ENCODE measurements at regions not wholly inside any gene's neighbourhood (a gene's known extent, or its start where the extent isn't known, plus 50 kb on each side); places are given as distances from the start of the nearest gene placed in this dataset.

DNA sequence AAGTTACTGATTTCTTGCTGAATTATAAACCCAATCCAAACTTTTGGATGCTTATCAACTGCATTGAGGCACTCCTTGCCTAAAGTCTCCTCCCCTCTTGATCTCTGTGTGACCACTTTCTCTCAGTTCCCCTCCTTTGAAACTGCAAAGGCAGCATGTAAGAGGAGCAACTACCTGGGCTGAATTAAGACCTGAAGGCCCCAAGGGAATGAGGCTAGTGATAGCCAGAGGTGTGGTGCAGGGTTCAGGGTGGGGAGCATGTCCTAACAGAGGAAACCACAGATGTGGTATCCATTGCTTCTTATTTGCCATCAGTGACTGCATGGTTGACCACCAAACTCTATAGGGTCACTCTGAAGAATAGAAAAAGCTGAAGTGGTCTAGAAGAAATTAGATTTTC, 557.9 kb downstream of the TNS1 start:
- DNase-seq (ENCODE audit: low spot score): no peak

- no peak for DNase-seq (ENCODE audit: low spot score)
These were observed 558.3 kb downstream of the TNS1 start for GRCh38 chr2:217444509-217444908.

- no peak for DNase-seq (ENCODE audit: low spot score)
These were observed 559.2 kb downstream of the TNS1 start for GRCh38 chr2:217443601-217444000.

- no peak for DNase-seq (ENCODE audit: low spot score)
These were observed 562.8 kb downstream of the TNS1 start for GRCh38 chr2:217440000-217440399.

GRCh38 chr2:217438821-217439220, 564.0 kb downstream of the TNS1 start:
- DNase-seq (ENCODE audit: low spot score): no peak

GRCh38 chr2:217438136-217438535, 564.7 kb downstream of the TNS1 start:
- no peak for DNase-seq (ENCODE audit: low spot score)

GRCh38 chr2:217437290-217437870, 565.4 kb downstream of the TNS1 start:
- no peak for DNase-seq (ENCODE audit: low spot score)

- no peak for DNase-seq (ENCODE audit: low spot score)
These were observed 566.4 kb downstream of the TNS1 start for GRCh38 chr2:217436386-217436785.

DNA sequence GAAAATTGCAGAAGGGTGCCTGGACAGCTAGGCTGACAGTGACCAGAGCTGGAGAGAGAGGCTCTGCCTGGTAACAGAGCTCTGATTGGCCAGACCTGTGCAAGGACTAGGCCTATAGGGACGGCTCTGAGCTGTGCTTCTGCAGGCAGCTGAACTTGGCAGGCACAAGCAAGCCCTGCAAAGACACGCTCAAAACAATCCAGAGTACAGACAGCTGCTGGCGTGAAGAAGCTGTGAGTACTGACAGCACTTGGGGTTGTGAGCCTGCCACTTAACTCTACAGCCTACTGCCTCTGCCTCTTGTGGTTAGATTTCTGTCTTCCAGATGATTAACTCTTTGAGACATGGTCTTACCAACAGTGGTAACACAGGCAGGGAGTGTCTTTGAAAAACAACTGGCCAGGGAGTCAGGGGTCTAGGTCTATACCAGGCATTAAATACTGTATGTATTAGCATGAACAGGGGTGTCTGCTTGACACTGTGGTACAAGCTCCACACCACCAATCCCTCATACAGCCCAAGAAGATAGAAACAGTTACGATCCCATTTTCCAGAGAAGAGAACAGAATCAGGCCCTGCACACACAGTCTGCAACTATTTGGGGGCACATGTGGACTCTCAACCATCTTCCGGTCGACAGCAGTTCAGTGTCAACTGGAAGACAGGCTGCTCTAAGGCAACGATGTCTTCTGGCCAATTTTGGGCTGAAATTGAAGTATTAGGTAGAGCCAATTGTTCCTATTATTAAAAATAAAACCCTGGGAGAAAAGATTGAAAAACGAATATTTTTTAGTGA, 568.4 kb downstream of the TNS1 start:
- peak; percentile 97 for DNase-seq (ENCODE audit: low spot score)

GRCh38 chr2:217433522-217433921, 569.3 kb downstream of the TNS1 start:
- DNase-seq (ENCODE audit: low spot score): no peak

GRCh38 chr2:217431577-217432269, 571.1 kb downstream of the TNS1 start:
- no peak for DNase-seq (ENCODE audit: low spot score)

DNA sequence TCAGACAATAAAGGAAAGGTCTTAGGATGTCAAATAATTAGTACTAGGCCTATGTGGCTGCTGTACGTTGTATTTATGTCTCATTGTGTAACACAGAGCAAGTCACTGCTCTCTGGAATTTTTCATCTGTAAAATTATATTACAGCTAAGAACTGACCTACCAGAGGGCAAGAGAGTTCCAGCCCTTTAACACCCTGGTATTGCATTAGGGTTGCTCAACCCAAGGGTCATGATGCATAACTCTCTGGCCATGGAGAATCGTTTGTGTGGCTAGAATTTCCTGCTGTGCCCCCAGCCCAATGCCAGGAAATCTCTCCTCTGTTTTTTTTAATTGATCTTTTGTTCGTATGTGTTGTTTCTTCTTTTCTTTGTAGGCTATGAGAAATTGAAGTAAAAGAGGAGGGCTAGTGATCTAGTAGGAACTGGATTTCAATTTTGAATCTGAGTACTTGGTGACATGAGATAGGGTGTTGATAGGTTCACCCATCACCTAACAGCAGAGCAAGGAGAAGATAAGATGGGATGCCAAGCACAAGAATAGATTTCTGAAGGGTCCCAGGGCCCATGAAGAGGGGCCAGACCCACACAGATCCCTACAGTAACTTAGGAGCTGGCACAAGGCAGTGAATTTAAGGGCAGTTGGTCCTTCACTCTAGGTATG, 571.2 kb upstream of the TNP1 start:
- no peak for DNase-seq (ENCODE audit: low spot score)

GRCh38 chr2:217429981-217430500, 570.2 kb upstream of the TNP1 start:
- DNase-seq (ENCODE audit: low spot score): no peak

DNA sequence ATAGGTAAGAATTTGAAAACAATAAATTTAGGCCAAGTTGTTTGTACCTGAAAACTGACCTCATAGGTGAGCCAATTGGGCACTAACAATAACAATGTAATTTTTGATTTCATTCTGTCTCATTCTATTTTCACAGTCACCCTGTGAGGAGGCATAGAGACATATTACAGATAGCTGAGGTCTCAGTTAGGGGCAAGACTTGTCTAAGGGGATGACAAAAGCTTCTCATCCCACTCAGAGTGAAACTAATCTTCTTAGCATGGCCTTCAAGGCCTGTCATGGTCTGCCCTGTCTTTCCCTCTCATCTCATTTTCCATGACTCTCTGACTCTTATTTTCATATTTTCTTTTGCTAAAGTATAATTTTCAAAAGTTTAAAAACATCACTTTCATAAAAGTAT, 562.0 kb upstream of the TNP1 start:
- DNase-seq (ENCODE audit: low spot score): no peak

GRCh38 chr2:217420854-217421253, 561.0 kb upstream of the TNP1 start:
- no peak for DNase-seq (ENCODE audit: low spot score)

- no peak for DNase-seq (ENCODE audit: low spot score)
These were observed 559.3 kb upstream of the TNP1 start for GRCh38 chr2:217419055-217419671.

DNA sequence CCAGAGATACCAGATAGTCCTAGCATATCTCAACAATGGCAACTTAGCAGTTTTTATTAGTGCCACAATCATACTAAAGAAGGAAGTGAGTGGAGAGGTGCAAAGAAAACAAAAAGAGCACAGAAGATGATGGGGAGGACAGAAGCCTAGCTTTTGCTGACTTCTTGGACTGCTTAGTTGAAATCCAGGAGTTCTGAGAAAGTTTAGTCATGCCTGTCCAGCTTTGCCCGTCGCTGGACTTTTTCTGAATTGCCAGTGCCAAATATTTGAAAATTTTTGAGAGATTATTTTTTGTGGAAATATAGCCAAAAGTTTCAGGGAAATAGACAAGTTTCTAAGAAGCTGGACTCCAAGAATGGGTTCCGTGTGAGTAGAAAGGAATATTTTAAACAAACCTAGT, 558.7 kb upstream of the TNP1 start:
- DNase-seq (ENCODE audit: low spot score): no peak

DNA sequence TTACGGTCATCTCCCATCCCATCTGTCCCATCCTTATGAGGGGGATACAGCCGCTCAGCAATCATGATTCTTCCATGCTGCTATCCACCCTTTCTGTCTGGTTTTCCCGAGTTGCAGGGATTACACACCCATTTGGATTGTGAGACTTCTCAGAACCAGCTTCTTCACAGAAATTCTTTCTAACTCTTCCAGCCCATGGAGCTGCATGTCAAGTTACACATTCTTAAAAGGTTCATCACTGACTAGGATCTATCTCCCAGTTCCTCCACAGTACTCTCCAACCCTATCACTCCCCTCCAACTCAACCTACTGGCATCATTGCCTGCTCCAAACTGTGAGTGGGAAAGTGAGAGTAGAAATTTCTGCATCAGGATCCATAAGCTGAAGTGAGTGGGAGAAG, 558.2 kb upstream of the TNP1 start:
- no peak for DNase-seq (ENCODE audit: low spot score)

- DNase-seq (ENCODE audit: low spot score): no peak
These were observed 557.7 kb upstream of the TNP1 start for GRCh38 chr2:217417536-217417935.

- no peak for DNase-seq (ENCODE audit: low spot score)
These were observed 555.5 kb upstream of the TNP1 start for GRCh38 chr2:217415316-217415715.

DNA sequence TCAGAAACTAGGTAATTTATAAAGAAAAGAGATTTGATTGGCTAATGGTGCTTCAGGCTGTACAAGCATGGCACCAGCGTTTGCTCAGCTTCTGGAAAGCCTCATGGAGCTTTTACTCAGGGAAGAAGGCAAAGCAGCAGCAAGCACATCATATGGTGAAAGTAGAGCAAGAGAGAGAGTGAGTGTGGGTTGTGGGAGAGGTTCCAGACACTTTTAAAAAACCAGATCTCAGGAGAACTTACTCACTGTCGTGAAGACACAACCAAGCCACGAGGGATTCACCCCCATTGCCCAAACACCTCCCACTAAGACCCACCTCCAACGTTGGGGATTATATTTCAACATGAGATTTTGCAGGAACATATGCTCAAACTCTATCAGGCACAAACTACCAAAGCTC, 554.6 kb upstream of the TNP1 start:
- no peak for DNase-seq (ENCODE audit: low spot score)

DNA sequence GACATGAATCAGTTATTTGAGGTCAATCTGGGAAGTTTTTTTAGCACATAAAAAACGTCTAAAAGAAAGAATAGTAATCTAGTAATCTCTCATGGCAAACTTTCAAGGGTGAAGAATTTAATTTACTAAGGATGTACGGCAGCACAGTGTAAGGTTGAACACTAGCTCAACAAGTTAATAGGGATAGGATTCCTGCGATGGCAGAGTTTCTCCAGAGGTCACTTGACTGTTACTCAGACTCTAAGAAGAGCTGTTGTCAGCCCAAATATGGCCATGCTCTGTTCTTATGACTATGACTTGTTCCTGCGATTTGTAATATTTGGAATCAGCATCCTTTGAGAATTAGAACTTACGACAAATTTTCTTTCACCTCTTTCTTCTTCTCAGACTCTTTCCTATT, 553.3 kb upstream of the TNP1 start:
- DNase-seq (ENCODE audit: low spot score): no peak
